ENCODE measurements at regions not wholly inside any gene's neighbourhood (a gene's known extent, or its start where the extent isn't known, plus 50 kb on each side); places are given as distances from the start of the nearest gene placed in this dataset.

GRCh38 chr3:106183762-106184391 lies 315.1 kb upstream of the CBLB start:
- H3K27me3 ChIP-seq (ENCODE audit: control insufficient read depth in 4 of 4, insufficient read depth in 4 of 4, low read length in 3 of 4), result peaks cover 0 to under 1% (median 0%) of the 10 kb centered on the region in 4 donors
- no peak overlapping the region for H3K27ac ChIP-seq (ENCODE audit: low read depth in 1 of 2, low read length in 2 of 2)
- H3K9me3 ChIP-seq (ENCODE audit: control insufficient read depth in 4 of 4, low read length in 3 of 4), result no peaks in the 10 kb centered on the region
- no peaks in the 10 kb centered on the region for H3K4me1 ChIP-seq (ENCODE audit: control insufficient read depth in 4 of 4, insufficient read depth in 4 of 4, low read length in 3 of 4)
- H3K36me3 ChIP-seq (ENCODE audit: control insufficient read depth in 4 of 4, insufficient read depth in 3 of 4, low read depth in 1 of 4, low read length in 3 of 4), result no peaks in the 10 kb centered on the region
- TF ChIP-seq ZBTB33 (IDR thresholded peaks at IDR 0.05) (no peak), HNF4G (IDR thresholded peaks at IDR 0.05) (no peak), TAF1 (conservative IDR thresholded peaks at IDR 0.05) (no peak), REST (IDR thresholded peaks at IDR 0.05) (no peak), NR2F2 (IDR thresholded peaks at IDR 0.05) (no peak), JUND (IDR thresholded peaks at IDR 0.05) (no peak), SP1 (IDR thresholded peaks at IDR 0.05) (no peak), EGR1 (IDR thresholded peaks at IDR 0.05; ENCODE audit: low read depth in 2 of 2) (no peak), CTCF (IDR thresholded peaks at IDR 0.05; ENCODE audit: low read depth, low read length, missing input control) (no peak), ATF3 (IDR thresholded peaks at IDR 0.05) (no peak), YY1 (IDR thresholded peaks at IDR 0.05) (no peak), HNF4A (conservative IDR thresholded peaks at IDR 0.05) (no peak), RAD21 (IDR thresholded peaks at IDR 0.05) (no peak), RXRA (IDR thresholded peaks at IDR 0.05) (no peak), FOXA1 (IDR thresholded peaks at IDR 0.05) (no peak), MAX (IDR thresholded peaks at IDR 0.05) (no peak), FOXA2 (IDR thresholded peaks at IDR 0.05) (no peak)
- H3K4me3 ChIP-seq (ENCODE audit: low read depth in 1 of 3, low read length in 3 of 3), result no peak overlapping the region
- DNase-seq (ENCODE audit: low spot score), result no peak
- H3K9ac ChIP-seq (ENCODE audit: low read depth in 1 of 2, low read length in 2 of 2), result no peak overlapping the region
- 89% methylated on average over 1 of the region's 1 CpG for WGBS

All from liver (tissue), 8 donors.